ENCODE measurements at regions not wholly inside any gene's neighbourhood (a gene's known extent, or its start where the extent isn't known, plus 50 kb on each side); places are given as distances from the start of the nearest gene placed in this dataset.

- TF ChIP-seq, protein P1, sequence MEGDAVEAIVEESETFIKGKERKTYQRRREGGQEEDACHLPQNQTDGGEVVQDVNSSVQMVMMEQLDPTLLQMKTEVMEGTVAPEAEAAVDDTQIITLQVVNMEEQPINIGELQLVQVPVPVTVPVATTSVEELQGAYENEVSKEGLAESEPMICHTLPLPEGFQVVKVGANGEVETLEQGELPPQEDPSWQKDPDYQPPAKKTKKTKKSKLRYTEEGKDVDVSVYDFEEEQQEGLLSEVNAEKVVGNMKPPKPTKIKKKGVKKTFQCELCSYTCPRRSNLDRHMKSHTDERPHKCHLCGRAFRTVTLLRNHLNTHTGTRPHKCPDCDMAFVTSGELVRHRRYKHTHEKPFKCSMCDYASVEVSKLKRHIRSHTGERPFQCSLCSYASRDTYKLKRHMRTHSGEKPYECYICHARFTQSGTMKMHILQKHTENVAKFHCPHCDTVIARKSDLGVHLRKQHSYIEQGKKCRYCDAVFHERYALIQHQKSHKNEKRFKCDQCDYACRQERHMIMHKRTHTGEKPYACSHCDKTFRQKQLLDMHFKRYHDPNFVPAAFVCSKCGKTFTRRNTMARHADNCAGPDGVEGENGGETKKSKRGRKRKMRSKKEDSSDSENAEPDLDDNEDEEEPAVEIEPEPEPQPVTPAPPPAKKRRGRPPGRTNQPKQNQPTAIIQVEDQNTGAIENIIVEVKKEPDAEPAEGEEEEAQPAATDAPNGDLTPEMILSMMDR (IDR thresholded peaks at IDR 0.05): no peak
- no peak for TF ChIP-seq POLR2AphosphoS5 (IDR thresholded peaks at IDR 0.05)
Measured at GRCh38 chr7:153022475-153023193, 263.1 kb downstream of the ACTR3B start.
